ENCODE measurements at regions not wholly inside any gene's neighbourhood (a gene's known extent, or its start where the extent isn't known, plus 50 kb on each side); places are given as distances from the start of the nearest gene placed in this dataset.

DNA sequence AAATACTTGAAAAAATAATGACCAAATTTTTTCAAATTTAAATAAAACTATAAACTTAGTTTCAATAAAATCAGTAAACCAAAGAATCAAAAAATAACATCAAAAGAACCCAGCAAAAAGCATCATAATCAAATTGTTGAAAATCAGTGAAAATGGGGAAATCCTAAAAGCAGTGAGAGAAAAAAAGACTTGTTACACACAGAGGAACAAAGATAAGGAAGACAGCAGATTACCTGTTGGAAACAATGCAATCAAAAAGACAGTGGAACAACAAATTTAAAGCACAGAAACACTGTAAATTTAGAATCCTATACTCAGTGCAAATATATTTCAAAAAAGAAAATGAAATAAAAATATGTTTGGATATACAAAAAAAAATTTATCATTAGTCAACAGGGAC lies 156.2 kb upstream of the LMCD1 start:
- Histone ChIP-seq H4K20me1 (ENCODE audit: control insufficient read depth, insufficient read depth) (no peaks in the 10 kb centered on the region), H3K27ac (ENCODE audit: control insufficient read depth, insufficient read depth) (no peak overlapping the region), H3K9me3 (replicated peaks; ENCODE audit: control insufficient read depth, insufficient read depth, low read length) (no peaks in the 10 kb centered on the region), H3K4me3 (no peak overlapping the region), H3K79me2 (ENCODE audit: control insufficient read depth, insufficient read depth, low read length) (no peaks in the 10 kb centered on the region), H3K27me3 (replicated peaks in 1 of 2; ENCODE audit: control insufficient read depth in 2 of 2, insufficient read depth in 2 of 2, low read length in 1 of 2) (no peaks in the 10 kb centered on the region), H3K4me2 (ENCODE audit: control insufficient read depth, insufficient read depth) (no peak overlapping the region), H3K4me1 (ENCODE audit: control insufficient read depth, insufficient read depth, low read length) (no peaks in the 10 kb centered on the region), H3K9ac (ENCODE audit: control insufficient read depth, insufficient read depth, low read length) (no peak overlapping the region), H2AFZ (ENCODE audit: control insufficient read depth, low read depth, low read length) (no peak overlapping the region), H3K36me3 (ENCODE audit: control insufficient read depth in 2 of 2, insufficient read depth in 2 of 2, low read length in 1 of 2) (no peaks in the 10 kb centered on the region)
- SMC1A ChIA-PET (ENCODE audit: uncharacterized antibody, unreplicated experiment): no interaction called here
- DNase-seq (ENCODE audit: low read depth, low spot score) (no peak), ATAC-seq (no peak), FAIRE-seq (no peak)
- no TSS peak for BruUV-seq (replicated peaks)
- CTCF ChIA-PET: no interaction called here
- in situ Hi-C loops (cut with MboI) (no loop called here), intact Hi-C loops (cut with micrococcal nuclease; ENCODE audit: unreplicated experiment) (no loop called here)
- RAD21 ChIA-PET (ENCODE audit: unreplicated experiment): no interaction called here
- TF ChIP-seq CBX5 (IDR thresholded peaks at IDR 0.05; ENCODE audit: low read depth) (peak; percentile 90), SIX5 (IDR thresholded peaks at IDR 0.05; ENCODE audit: low read depth, low read length, severe bottlenecking) (no peak)
- POLR2A ChIA-PET: no interaction called here

DNA sequence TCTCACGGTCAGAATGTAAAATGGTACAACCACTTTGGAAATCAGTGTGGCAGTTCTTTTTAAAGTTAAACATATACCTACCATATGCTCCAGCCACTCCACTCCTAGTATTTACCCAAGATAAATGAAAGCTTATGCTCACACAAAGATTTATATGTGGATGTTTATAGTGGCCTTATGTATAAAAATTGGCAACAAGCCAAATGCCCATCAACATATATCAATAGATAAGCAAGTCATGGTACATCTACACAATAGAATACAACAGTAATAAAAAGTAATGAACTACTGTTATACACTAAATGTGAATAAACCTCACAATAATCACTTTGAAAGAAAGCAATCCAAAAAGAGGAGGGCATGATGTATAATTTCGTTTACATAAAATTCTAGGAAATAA lies 153.5 kb upstream of the LMCD1 start:
- H3K4me2 ChIP-seq (ENCODE audit: control insufficient read depth, insufficient read depth): no peak overlapping the region
- in situ Hi-C loops (cut with MboI): no loop called here
- H3K27me3 ChIP-seq (replicated peaks in 1 of 2; ENCODE audit: control insufficient read depth in 2 of 2, insufficient read depth in 2 of 2, low read length in 1 of 2): no peaks in the 10 kb centered on the region
- no peaks in the 10 kb centered on the region for H3K4me1 ChIP-seq (ENCODE audit: control insufficient read depth, insufficient read depth, low read length)
- ATAC-seq (no peak), FAIRE-seq (no peak), DNase-seq (ENCODE audit: low read depth, low spot score) (no peak)
- intact Hi-C loops (cut with micrococcal nuclease; ENCODE audit: unreplicated experiment): no loop called here
- H3K27ac ChIP-seq (ENCODE audit: control insufficient read depth, insufficient read depth): no peak overlapping the region
- ChIA-PET SMC1A (ENCODE audit: uncharacterized antibody, unreplicated experiment) (no interaction called here), RAD21 (ENCODE audit: unreplicated experiment) (no interaction called here), CTCF (no interaction called here), POLR2A (no interaction called here)
- H4K20me1 ChIP-seq (ENCODE audit: control insufficient read depth, insufficient read depth): no peaks in the 10 kb centered on the region
- no peaks in the 10 kb centered on the region for H3K36me3 ChIP-seq (ENCODE audit: control insufficient read depth in 2 of 2, insufficient read depth in 2 of 2, low read length in 1 of 2)
- H2AFZ ChIP-seq (ENCODE audit: control insufficient read depth, low read depth, low read length): no peak overlapping the region
- H3K9ac ChIP-seq (ENCODE audit: control insufficient read depth, insufficient read depth, low read length): no peak overlapping the region
- H3K4me3 ChIP-seq: no peak overlapping the region
- H3K9me3 ChIP-seq (replicated peaks; ENCODE audit: control insufficient read depth, insufficient read depth, low read length): no peaks in the 10 kb centered on the region; the same call in 2 of the 3 replicates
- no TSS peak for BruUV-seq (replicated peaks)
- H3K79me2 ChIP-seq (ENCODE audit: control insufficient read depth, insufficient read depth, low read length): no peaks in the 10 kb centered on the region
- WGBS (ENCODE audit: insufficient coverage, insufficient replicate concordance, low lambda C conversion rate, missing lambda C conversion rate): 17% methylated on average over 2 of the region's 2 CpGs
- no peak for TF ChIP-seq PAX8 (IDR thresholded peaks at IDR 0.05)
- TF ChIP-seq SMAD1 (IDR thresholded peaks at IDR 0.05; ENCODE audit: low read depth, partially characterized antibody): no peak
- TF ChIP-seq IRF3 (IDR thresholded peaks at IDR 0.05): no peak
- no peak for TF ChIP-seq CTCF (IDR thresholded peaks at IDR 0.05 in 2 of 3, conservative IDR thresholded peaks at IDR 0.05 in 1 of 3; ENCODE audit: control insufficient read depth in 2 of 3, extremely low read depth in 1 of 3, insufficient read depth in 1 of 3, low read depth in 3 of 3, low read length in 3 of 3)
- TF ChIP-seq CREM (IDR thresholded peaks at IDR 0.05; ENCODE audit: low read depth): no peak
- no peak for TF ChIP-seq PAX5 (IDR thresholded peaks at IDR 0.05; ENCODE audit: borderline replicate concordance, low read depth, low read length)
- no peak for TF ChIP-seq CUX1 (IDR thresholded peaks at IDR 0.05; ENCODE audit: insufficient replicate concordance, low read depth, low read length)
